ENCODE measurements at regions not wholly inside any gene's neighbourhood (a gene's known extent, or its start where the extent isn't known, plus 50 kb on each side); places are given as distances from the start of the nearest gene placed in this dataset.

DNA sequence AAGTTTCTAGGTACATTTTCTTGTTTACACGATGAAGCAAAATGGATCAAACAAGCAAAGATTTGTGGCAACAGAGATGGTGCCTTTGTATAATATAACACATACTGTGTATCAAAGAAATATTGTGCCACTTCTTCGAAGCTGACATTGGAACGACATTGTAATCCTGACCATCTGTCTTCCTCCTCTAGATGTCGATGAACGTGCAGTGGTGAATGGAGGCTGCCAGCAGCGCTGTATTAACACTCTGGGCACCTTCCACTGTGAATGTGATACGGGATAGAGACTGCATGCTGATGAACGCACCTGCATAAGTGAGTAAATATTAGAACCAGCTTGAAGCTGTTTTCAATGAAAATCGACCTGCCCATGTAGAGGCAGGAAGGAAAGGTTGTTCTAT is 613.3 kb upstream of the GOLIM4 start:
- H3K4me1 Mint-ChIP-seq (ENCODE audit: low read depth): no peaks in the 10 kb centered on the region
- TF ChIP-seq, protein P1, sequence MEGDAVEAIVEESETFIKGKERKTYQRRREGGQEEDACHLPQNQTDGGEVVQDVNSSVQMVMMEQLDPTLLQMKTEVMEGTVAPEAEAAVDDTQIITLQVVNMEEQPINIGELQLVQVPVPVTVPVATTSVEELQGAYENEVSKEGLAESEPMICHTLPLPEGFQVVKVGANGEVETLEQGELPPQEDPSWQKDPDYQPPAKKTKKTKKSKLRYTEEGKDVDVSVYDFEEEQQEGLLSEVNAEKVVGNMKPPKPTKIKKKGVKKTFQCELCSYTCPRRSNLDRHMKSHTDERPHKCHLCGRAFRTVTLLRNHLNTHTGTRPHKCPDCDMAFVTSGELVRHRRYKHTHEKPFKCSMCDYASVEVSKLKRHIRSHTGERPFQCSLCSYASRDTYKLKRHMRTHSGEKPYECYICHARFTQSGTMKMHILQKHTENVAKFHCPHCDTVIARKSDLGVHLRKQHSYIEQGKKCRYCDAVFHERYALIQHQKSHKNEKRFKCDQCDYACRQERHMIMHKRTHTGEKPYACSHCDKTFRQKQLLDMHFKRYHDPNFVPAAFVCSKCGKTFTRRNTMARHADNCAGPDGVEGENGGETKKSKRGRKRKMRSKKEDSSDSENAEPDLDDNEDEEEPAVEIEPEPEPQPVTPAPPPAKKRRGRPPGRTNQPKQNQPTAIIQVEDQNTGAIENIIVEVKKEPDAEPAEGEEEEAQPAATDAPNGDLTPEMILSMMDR (IDR thresholded peaks at IDR 0.05): no peak

DNA sequence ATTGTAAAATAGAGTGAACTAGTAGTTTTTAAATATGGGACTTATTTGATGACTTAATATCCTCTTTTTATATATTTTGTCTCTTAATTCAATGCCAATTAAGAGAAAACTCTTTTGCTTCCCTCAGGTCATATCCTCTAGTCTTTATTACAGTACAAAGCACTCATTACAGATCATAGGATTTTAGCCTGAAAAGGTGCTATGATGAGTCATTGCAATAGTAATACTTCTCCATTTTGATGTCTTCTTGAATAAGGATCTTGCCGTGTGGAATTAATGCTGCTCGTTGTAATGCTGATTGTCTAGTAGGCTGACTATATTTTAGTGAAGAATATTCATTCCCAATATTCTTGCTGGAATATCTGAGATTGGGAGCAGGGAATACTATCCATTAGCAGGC is 612.2 kb upstream of the GOLIM4 start:
- ATAC-seq (no peak), DNase-seq (no peak)
- H3K4me3 Mint-ChIP-seq: no peak overlapping the region
- CTCF ChIA-PET: no interaction called here
- no peaks in the 10 kb centered on the region for H3K36me3 Mint-ChIP-seq (ENCODE audit: low read depth)
- no peak overlapping the region for H3K27ac Mint-ChIP-seq
- H3K27me3 Mint-ChIP-seq: no peaks in the 10 kb centered on the region
- intact Hi-C loops (cut with micrococcal nuclease): no loop called here
- H3K9me3 Mint-ChIP-seq: peaks cover 2% of the 10 kb centered on the region
- POLR2A ChIA-PET: no interaction called here
- TF ChIP-seq, protein P1 (IDR thresholded peaks at IDR 0.05): no peak
- no peaks in the 10 kb centered on the region for H3K4me1 Mint-ChIP-seq (ENCODE audit: low read depth)

More for the DNA sequence above, 613.3 kb upstream of the GOLIM4 start:
- H3K4me3 Mint-ChIP-seq: no peak overlapping the region
- H3K36me3 Mint-ChIP-seq (ENCODE audit: low read depth): no peaks in the 10 kb centered on the region
- H3K27ac Mint-ChIP-seq: no peak overlapping the region
- H3K9me3 Mint-ChIP-seq: peaks cover 2% of the 10 kb centered on the region
- H3K27me3 Mint-ChIP-seq: no peaks in the 10 kb centered on the region
- DNase-seq: no peak
- intact Hi-C loops (cut with micrococcal nuclease): no loop called here
- POLR2A ChIA-PET: no interaction called here
- CTCF ChIA-PET: no interaction called here
- no peak for ATAC-seq

DNA sequence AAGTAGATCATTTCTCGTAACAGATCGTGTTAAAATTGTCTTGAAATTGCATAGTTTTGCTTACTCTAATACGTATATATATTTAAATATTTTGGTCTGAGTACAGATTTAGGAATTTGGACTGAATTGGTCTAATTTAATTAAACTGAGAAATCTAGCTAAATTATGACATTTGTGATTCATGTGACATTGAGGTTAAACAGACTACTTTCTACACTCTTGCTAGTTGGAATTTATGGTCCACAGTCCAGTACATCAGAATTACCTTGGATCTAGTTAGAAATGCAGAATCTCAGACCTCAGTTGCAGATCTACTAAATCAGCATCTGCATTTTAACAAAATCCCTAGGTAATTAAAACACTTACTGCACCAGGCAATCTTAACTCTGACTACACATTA is 609.7 kb upstream of the GOLIM4 start:
- intact Hi-C loops (cut with micrococcal nuclease): no loop called here
- TF ChIP-seq, protein P1 (IDR thresholded peaks at IDR 0.05): no peak
- DNase-seq (no peak), ATAC-seq (no peak)
- Mint-ChIP-seq H3K9me3 (peaks cover 3% of the 10 kb centered on the region), H3K27me3 (no peaks in the 10 kb centered on the region), H3K4me3 (no peak overlapping the region), H3K27ac (no peak overlapping the region), H3K36me3 (ENCODE audit: low read depth) (no peaks in the 10 kb centered on the region), H3K4me1 (ENCODE audit: low read depth) (no peaks in the 10 kb centered on the region)
- POLR2A ChIA-PET: no interaction called here
- CTCF ChIA-PET: no interaction called here

DNA sequence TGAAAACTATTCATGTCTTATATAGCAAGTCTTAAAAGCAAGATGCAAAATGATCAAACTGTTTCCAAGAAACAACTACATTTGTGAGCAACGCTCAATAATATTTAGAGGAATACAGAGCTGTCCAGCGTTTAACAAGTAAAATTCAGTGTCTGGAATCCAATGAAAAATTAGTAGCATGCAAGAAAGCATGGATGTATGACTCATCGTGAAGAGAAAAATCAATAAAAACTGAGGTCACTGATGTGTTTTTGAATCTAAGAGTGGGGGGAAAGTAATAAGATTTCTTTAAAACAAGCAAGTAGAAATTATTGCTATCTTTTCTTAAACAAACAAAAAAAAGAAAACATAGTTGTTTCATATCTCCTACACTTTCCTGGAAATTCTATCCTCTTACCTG is 600.3 kb upstream of the GOLIM4 start:
- DNase-seq: no peak
- Mint-ChIP-seq H3K4me1 (ENCODE audit: low read depth) (no peaks in the 10 kb centered on the region), H3K9me3 (peaks cover under 1% of the 10 kb centered on the region), H3K36me3 (ENCODE audit: low read depth) (no peaks in the 10 kb centered on the region), H3K27me3 (no peaks in the 10 kb centered on the region), H3K27ac (no peak overlapping the region), H3K4me3 (no peak overlapping the region)
- TF ChIP-seq, protein P1 (IDR thresholded peaks at IDR 0.05): no peak
- ChIA-PET CTCF (no interaction called here), POLR2A (no interaction called here)
- no peak for ATAC-seq
- intact Hi-C loops (cut with micrococcal nuclease): no loop called here

DNA sequence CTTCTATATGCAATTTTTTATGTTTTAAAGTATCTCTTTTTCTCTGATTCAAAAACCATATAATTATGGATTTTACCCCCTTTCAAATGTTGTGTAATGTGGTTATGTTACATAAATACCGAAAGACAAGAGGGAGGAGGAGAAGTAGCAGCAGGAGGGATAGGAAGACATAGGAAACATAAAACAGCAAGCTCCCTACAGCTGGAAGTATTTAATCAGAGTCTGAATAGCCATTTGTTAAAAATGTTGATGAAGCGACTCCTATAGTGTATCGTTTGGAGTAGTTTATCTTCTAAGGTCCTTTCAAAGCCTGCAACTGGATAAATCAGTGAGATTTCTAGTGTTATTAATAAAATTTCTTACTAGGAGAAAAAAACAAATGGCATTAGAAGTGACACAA is 598.1 kb upstream of the GOLIM4 start:
- H3K27me3 Mint-ChIP-seq: no peaks in the 10 kb centered on the region
- no peaks in the 10 kb centered on the region for H3K9me3 Mint-ChIP-seq
- intact Hi-C loops (cut with micrococcal nuclease): no loop called here
- DNase-seq (no peak), ATAC-seq (no peak)
- no peaks in the 10 kb centered on the region for H3K4me1 Mint-ChIP-seq (ENCODE audit: low read depth)
- TF ChIP-seq, protein P1 (IDR thresholded peaks at IDR 0.05): no peak
- H3K4me3 Mint-ChIP-seq: no peak overlapping the region
- no peak overlapping the region for H3K27ac Mint-ChIP-seq
- ChIA-PET POLR2A (no interaction called here), CTCF (no interaction called here)
- H3K36me3 Mint-ChIP-seq (ENCODE audit: low read depth): no peaks in the 10 kb centered on the region

All from activated CD8-positive, alpha-beta T cell treated with anti-CD3 and anti-CD28 coated beads for 36 hours (primary cell).